DMS153 (cell line): ENCODE measurements at regions not wholly inside any gene's neighbourhood (a gene's known extent, or its start where the extent isn't known, plus 50 kb on each side); places are given as distances from the start of the nearest gene placed in this dataset.

Source experiments
- DNase-seq: peaks from one replicate; lab custom pipeline; 2025; lab: John Stamatoyannopoulos, UW

- no peak for DNase-seq
These were observed 216.3 kb upstream of the BCOR start for GRCh38 chrX:40314070-40314469.

GRCh38 chrX:40313269-40313668, 215.5 kb upstream of the BCOR start:
- no peak for DNase-seq

DNA sequence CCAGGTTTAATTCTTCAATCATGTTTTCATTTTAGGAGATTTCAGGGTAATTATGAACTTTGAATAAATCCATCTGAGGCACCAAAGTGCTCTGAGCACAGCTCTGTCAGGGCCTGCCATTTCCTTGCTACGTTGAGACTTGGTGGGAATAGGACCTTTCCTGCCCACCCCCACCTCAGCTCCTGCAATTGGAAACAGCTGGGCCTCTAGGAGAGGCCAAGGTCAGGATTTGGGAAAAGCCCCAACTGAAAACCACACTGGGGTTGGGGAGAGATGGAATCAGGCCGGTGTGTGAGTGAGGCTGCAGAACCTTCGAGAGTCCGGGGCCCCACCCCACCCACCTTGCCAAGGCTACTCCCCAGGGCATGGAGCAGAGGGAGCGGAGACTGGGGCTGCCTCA, 212.7 kb upstream of the BCOR start:
- DNase-seq, result no peak

DNA sequence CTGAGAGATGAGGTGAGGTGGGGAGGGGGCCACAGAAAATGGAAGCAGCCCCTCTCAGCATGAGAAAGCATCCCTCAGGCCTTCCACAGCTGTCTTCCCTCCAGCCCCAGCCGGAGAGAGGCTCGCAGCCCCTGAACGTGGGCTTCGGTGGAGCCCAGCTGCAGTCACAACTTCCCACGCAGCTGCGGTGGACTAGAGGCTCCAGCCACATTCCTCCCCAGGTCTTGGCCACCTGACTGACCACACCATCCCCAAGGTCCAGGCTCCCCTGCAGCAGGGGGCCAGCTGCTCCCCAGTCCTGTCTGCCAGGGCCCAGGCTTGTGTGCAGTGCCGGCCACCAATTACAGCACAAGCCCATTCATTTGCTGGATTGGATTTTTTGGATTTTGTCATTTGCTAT, 212.3 kb upstream of the BCOR start:
- no peak for DNase-seq

DNA sequence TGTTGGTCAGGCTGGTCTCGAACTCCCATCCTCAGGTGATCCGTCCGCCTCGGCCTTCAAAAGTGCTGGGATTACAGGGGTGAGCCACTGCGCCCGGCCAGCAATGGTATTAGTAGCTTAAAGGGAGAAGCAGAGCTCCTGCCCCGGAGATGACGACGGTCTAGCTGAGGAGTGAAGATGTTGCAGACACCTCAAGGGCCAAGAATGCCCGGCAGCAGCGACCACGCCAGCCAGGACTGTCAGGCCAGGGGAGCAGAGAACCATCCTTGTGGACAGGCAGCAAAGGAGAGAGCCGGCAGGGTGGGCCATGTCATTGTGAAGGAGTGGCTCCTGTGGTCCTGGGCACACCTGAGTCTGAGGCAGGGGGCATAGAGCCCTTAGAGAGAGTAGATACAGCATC, 210.1 kb upstream of the BCOR start:
- DNase-seq, result no peak

DNA sequence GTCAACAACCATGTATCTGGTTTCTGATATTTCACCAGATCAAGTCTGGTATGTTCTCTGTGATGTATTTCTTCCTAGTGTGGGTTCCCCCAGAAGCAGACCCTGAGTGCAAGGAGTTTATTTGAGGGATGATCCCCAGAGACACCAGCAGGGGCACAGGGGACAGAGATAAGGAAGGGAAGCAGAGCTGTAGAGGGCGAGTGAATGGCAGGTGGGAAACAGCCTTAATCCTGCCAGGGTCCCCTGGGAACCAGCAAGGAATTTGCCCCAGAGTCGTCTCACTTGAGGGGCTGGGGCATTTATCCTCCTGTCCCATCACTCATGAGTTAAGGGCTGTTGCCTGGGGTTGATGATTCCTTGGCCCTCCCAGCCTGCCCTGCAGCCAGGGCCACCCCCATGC, 206.4 kb upstream of the BCOR start:
- DNase-seq, result no peak

- DNase-seq, result no peak
These were observed 205.7 kb upstream of the BCOR start for GRCh38 chrX:40303256-40304077.

DNA sequence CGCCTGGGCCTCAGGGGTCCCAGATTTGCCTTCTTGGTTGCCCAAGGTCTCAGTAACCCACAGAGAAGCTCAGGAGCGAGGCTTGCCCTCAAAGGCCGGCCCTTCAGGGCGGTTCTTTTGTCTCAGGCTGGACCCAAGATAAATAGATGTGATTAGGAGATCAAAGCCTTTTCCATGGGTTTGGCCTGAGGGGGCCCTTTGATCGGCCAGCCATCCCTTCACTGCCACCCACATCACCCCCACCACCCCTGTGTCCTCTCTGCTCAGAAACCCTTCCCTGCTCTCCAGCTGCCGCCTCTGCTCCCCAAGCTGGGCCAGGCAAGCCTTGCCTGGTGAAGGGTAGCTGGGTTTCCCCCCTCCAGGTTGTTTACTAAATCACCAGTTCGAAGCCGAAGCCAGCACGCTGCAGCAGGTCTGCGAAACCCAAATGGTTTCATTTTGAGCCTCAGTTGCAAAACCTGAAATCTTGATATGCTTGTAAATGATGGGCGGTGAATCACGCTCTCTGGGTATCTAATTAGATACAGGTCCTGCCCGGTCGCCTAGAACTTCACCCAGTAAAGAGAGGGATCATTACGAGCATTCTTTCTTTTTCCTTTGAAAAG, 202.6 kb upstream of the BCOR start:
- no peak for DNase-seq

GRCh38 chrX:40299641-40300046, 201.9 kb upstream of the BCOR start:
- DNase-seq, result no peak

GRCh38 chrX:40298572-40299479, 201.1 kb upstream of the BCOR start:
- DNase-seq, result no peak

GRCh38 chrX:40298069-40298468, 200.3 kb upstream of the BCOR start:
- no peak for DNase-seq

GRCh38 chrX:40291553-40291952, 193.8 kb upstream of the BCOR start:
- no peak for DNase-seq

DNA sequence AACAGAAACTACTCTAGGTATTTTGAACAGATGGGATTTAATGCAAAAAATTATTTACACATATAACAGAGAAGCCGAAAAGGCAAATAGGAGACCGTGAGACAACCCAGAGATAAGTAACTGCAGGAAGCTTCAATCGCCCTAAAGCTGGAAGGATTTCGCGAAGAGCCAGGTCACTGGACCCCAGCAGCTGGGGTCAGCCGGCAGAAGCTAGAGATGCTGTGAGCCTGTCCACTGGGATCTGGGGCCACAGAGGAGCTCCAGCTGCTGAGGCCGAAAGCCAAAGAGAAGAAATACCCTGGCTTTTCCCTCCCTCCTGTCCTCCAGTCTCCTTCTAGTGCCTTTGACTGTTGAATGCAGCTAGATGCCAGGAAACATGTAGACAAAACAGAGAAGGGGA, 192.8 kb upstream of the BCOR start:
- no peak for DNase-seq

GRCh38 chrX:40285876-40286275, 188.1 kb upstream of the BCOR start:
- no peak for DNase-seq

DNA sequence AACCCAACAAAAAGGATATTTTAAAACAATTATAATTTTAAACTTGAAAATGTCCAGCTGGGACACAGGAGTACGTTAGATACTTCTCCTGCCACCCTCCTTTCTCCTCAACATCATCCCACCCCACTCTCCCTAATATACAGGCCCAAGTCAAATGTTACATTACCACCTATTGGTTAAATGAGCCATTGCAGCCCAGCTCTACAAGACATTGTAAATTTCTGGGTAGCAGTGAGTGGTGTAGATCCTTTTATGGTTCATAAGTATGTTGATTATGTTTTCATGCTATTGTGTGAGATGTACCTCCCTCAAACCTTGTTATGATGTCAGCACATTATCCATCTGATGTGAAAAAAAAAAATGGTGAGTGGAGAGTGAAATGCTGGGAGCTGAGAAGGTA, 187.1 kb upstream of the BCOR start:
- DNase-seq, result no peak

DNA sequence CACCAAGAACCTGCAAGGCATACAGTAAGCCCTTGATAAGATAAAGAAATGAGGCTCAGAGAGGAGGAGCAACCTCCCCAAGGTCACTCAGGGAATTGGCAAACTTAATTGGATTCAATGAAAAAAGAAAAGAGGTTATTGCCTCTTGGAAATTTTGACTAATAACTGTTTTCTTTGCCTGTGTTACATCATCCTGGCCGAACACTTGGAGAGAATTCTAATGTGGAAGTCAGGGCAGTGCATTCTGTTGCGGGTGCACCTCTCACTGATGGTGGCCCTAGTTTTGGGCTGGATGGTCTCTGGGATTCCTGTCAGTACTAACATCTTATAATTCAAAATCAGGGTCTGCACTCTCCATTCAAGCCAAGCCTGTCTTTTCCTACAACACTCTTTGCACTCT, 186.2 kb upstream of the BCOR start:
- no peak for DNase-seq

- DNase-seq, result no peak
These were observed 185.3 kb upstream of the BCOR start for GRCh38 chrX:40282946-40283660.

DNA sequence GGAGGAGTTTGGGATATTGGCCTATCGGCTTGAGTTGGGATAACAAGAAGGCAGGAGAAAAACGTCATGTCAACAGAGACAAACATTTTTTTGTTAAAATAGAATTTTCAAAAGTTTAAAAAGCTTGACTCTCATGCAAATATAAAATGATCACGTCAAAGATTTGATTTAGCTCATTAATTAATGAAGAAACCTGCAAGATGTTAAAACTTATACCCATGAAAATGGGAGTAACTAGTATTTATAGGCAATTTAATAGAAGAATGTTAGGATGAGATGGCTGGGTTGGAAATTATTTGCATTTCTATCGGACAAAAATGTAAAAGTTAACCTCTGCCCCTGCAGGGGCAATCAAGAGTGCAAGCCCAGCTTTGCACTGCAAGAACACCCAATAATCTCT, 184.6 kb upstream of the BCOR start:
- DNase-seq, result no peak

GRCh38 chrX:40281336-40282005, 183.7 kb upstream of the BCOR start:
- no peak for DNase-seq

GRCh38 chrX:40279762-40280161, 182.0 kb upstream of the BCOR start:
- no peak for DNase-seq

GRCh38 chrX:40279091-40279430, 181.3 kb upstream of the BCOR start:
- no peak for DNase-seq
